ENCODE measurements at regions not wholly inside any gene's neighbourhood (a gene's known extent, or its start where the extent isn't known, plus 50 kb on each side); places are given as distances from the start of the nearest gene placed in this dataset.
"Not testable (repeated sequence)": the region's sequence is repeated elsewhere in the genome, so short reads cannot be mapped to it uniquely, and the experiment has no call there.

- no peak for DNase-seq (ENCODE audit: low read depth)
- TF ChIP-seq, protein P1, sequence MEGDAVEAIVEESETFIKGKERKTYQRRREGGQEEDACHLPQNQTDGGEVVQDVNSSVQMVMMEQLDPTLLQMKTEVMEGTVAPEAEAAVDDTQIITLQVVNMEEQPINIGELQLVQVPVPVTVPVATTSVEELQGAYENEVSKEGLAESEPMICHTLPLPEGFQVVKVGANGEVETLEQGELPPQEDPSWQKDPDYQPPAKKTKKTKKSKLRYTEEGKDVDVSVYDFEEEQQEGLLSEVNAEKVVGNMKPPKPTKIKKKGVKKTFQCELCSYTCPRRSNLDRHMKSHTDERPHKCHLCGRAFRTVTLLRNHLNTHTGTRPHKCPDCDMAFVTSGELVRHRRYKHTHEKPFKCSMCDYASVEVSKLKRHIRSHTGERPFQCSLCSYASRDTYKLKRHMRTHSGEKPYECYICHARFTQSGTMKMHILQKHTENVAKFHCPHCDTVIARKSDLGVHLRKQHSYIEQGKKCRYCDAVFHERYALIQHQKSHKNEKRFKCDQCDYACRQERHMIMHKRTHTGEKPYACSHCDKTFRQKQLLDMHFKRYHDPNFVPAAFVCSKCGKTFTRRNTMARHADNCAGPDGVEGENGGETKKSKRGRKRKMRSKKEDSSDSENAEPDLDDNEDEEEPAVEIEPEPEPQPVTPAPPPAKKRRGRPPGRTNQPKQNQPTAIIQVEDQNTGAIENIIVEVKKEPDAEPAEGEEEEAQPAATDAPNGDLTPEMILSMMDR (IDR thresholded peaks at IDR 0.05; ENCODE audit: low read length, missing control alignments), result no peak
Measured at GRCh38 chr21:38909109-38909508, 103.4 kb downstream of the ETS2 start.

GRCh38 chr21:38908537-38908936 is 102.8 kb downstream of the ETS2 start:
- TF ChIP-seq, protein P1 (IDR thresholded peaks at IDR 0.05; ENCODE audit: low read length, missing control alignments), result no peak
- H3K4me3 ChIP-seq (replicated peaks; ENCODE audit: low read depth, low read length), result no peak overlapping the region
- no peak for DNase-seq (ENCODE audit: low read depth)

More at GRCh38 chr21:38909109-38909508, 103.4 kb downstream of the ETS2 start:
- H3K4me3 ChIP-seq (replicated peaks; ENCODE audit: low read depth, low read length), result no peak overlapping the region

GRCh38 chr21:38905752-38906151 is 100.0 kb downstream of the ETS2 start:
- H3K4me3 ChIP-seq (replicated peaks; ENCODE audit: low read depth, low read length), result no peak overlapping the region
- no peak for DNase-seq (ENCODE audit: low read depth)
- TF ChIP-seq, protein P1 (IDR thresholded peaks at IDR 0.05; ENCODE audit: low read length, missing control alignments), result no peak

DNA sequence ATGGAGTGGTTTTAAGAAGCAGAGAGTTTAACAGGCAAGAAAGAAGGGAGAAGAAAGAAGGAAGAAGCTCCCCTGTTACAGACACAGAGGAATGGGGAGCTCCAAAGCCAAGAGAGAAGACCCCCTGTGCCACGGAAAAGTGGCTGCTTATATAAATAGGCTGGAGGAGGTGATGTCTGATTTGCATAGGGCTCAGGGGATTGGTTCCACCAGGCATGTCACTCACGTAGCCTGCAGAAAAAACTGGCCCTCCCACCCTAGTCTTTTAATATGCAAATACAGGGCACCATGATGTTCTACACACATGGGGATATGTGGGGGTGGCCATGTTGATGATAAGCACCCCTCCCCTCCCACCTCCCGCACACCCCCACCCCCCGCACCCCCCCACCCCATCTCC is 99.6 kb downstream of the ETS2 start:
- no peak overlapping the region for H3K4me3 ChIP-seq (replicated peaks; ENCODE audit: low read depth, low read length)
- TF ChIP-seq, protein P1 (IDR thresholded peaks at IDR 0.05; ENCODE audit: low read length, missing control alignments), result no peak
- no peak for DNase-seq (ENCODE audit: low read depth)

- H3K4me3 ChIP-seq (replicated peaks; ENCODE audit: low read depth, low read length), result no peak overlapping the region
- TF ChIP-seq, protein P1 (IDR thresholded peaks at IDR 0.05; ENCODE audit: low read length, missing control alignments), result no peak
- no peak for DNase-seq (ENCODE audit: low read depth)
Measured at GRCh38 chr21:38903690-38904139, 98.0 kb downstream of the ETS2 start.

DNA sequence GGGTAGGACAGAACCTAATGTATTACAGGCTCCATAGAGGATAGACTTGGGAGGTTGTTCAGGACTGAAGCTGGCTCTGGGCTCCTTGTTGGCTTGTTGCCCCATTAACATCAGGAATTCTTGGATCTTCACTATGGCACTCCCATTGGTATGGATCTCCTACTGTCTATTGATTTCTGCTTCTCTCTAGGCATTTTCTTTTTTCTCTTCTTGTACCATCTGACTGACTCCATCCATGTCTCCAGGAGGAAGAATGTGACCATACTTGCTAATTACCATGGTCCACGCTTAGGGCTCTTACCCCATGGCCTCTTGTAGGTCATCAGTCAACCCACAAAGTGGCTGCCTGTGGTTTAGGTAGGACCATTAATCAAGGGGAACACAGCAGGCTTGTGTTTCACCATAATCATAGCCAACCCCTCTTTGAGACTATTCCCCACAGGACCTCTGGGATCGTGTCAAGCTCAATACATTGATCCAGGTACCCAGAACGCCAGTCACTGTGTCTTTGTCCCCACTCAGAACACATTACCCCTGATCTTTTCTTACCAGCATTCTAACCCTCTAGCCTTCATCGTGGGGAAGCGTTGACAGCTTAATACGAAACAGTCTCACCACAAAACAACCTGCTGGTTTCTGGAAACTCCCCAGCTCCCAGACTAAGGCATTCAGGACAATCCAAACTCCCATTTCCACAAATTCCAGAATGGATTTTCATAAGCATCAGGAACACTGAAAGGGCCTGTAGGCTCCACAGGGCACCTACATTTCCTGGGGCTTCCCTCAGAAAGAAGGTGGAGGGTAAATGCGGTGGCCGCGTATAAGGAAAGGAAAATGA is 97.1 kb downstream of the ETS2 start:
- DNase-seq (ENCODE audit: low read depth), result no peak
- TF ChIP-seq, protein P1 (IDR thresholded peaks at IDR 0.05; ENCODE audit: low read length, missing control alignments), result no peak
- H3K4me3 ChIP-seq (replicated peaks; ENCODE audit: low read depth, low read length), result no peak overlapping the region

GRCh38 chr21:38900499-38900898 is 94.8 kb downstream of the ETS2 start:
- no peak for DNase-seq (ENCODE audit: low read depth)
- H3K4me3 ChIP-seq (replicated peaks; ENCODE audit: low read depth, low read length), result no peak overlapping the region
- TF ChIP-seq, protein P1 (IDR thresholded peaks at IDR 0.05; ENCODE audit: low read length, missing control alignments), result no peak

DNA sequence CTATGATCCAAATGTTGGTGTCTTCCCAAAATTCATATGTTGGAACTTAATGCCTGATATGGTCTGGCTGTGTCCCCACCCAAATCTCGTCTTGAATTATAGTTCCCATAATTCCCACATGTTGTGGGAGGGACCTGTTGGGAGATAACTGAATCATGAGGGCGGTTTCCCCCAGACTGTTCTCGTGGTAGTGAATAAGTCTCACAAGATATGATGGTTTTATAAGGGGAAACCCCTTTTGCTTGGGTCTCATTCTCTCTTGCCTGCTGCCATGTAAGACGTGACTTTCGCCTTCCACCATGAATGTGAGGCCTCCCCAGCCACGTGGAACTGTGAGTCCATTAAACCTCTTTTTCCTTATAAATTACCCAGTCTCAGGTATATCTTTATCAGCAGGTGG is 94.3 kb downstream of the ETS2 start:
- not testable (repeated sequence) for DNase-seq (ENCODE audit: low read depth); H3K4me3 ChIP-seq (replicated peaks; ENCODE audit: low read depth, low read length)

All from fibroblast of pulmonary artery (primary cell).